ENCODE measurements at regions not wholly inside any gene's neighbourhood (a gene's known extent, or its start where the extent isn't known, plus 50 kb on each side); places are given as distances from the start of the nearest gene placed in this dataset.

GRCh38 chr6:125445054-125445453 is 143.3 kb upstream of the HDDC2 start:
- no peak for TF ChIP-seq CTCF (conservative IDR thresholded peaks at IDR 0.05; ENCODE audit: low read depth, low read length)
- TF ChIP-seq POLR2A (IDR thresholded peaks at IDR 0.05; ENCODE audit: low read depth, low read length): no peak
- no peak for TF ChIP-seq CEBPB (IDR thresholded peaks at IDR 0.05; ENCODE audit: low read depth, low read length)
- TF ChIP-seq SMC3 (IDR thresholded peaks at IDR 0.05; ENCODE audit: low read depth, low read length): no peak
- no peak for TF ChIP-seq NFE2L2 (IDR thresholded peaks at IDR 0.05; ENCODE audit: low read depth, low read length)
- TF ChIP-seq, protein P1, sequence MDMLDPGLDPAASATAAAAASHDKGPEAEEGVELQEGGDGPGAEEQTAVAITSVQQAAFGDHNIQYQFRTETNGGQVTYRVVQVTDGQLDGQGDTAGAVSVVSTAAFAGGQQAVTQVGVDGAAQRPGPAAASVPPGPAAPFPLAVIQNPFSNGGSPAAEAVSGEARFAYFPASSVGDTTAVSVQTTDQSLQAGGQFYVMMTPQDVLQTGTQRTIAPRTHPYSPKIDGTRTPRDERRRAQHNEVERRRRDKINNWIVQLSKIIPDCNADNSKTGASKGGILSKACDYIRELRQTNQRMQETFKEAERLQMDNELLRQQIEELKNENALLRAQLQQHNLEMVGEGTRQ (IDR thresholded peaks at IDR 0.05; ENCODE audit: low read depth, low read length): no peak
- no peak for TF ChIP-seq MAFK (IDR thresholded peaks at IDR 0.05; ENCODE audit: low read depth, low read length)
